WTC11 (cell line): ENCODE measurements at regions not wholly inside any gene's neighbourhood (a gene's known extent, or its start where the extent isn't known, plus 50 kb on each side); places are given as distances from the start of the nearest gene placed in this dataset.
A peak's percentile ranks its signal among the peaks of the same experiment; 100 is the strongest.

Experiments
- ATAC-seq: fragments of 200-7000 bp; cut with Tn5 transposase; 2 replicates; pipeline ENCODE4 v1.10.0; 2021; ENCODE audit warnings: mild to moderate bottlenecking, moderate library complexity
- CTCF ChIA-PET: fragments of 300-600 bp; sonication (Branson Sonifier 250); formaldehyde crosslinking; loops from one replicate; lab custom pipeline; 2021; ENCODE audit warnings: antibody characterized with exemption; lab: Charles Lee
- POLR2A ChIA-PET: fragments of 350-600 bp; sonication (Branson Sonifier 250); formaldehyde crosslinking; loops from one replicate; lab custom pipeline; 2021; ENCODE audit warnings: antibody characterized with exemption; lab: Charles Lee
- DNase-seq: peaks from one replicate; pipeline ENCODE4 v3.0.0; 2021; ENCODE audit warnings: low spot score
- H3K27ac Mint-ChIP-seq: 2 replicates; pipeline ENCODE4 v1.8.0; 2021; ENCODE audit warnings: mixed read lengths
- H3K27me3 Mint-ChIP-seq: 2 replicates; pipeline ENCODE4 v1.8.0; 2021; ENCODE audit warnings: low read depth, mild to moderate bottlenecking, moderate library complexity, mixed read lengths
- H3K36me3 Mint-ChIP-seq: 2 replicates; pipeline ENCODE4 v1.8.0; 2021; ENCODE audit warnings: mixed read lengths
- H3K4me1 Mint-ChIP-seq: 2 replicates; pipeline ENCODE4 v1.8.0; 2022; ENCODE audit warnings: mixed read lengths
- H3K4me3 Mint-ChIP-seq: 2 replicates; pipeline ENCODE4 v1.8.0; 2021; ENCODE audit warnings: mild to moderate bottlenecking, moderate library complexity, mixed read lengths
- H3K9me3 Mint-ChIP-seq: 2 replicates; pipeline ENCODE4 v1.8.0; 2021; ENCODE audit warnings: mixed read lengths
- ARID4B ChIP-seq: sonication (generic); formaldehyde crosslinking; IDR thresholded peaks from 2 replicates; pipeline ENCODE4 v1.8.0; 2023; ENCODE audit warnings: missing genetic modification reagents, mild to moderate bottlenecking, borderline replicate concordance
- CDX4 ChIP-seq: fragments of 250-450 bp; sonication (Bioruptor Pico); IDR thresholded peaks from 2 replicates; pipeline ENCODE4 v1.9.0; 2021; ENCODE audit warnings: moderate library complexity, mild to moderate bottlenecking, inconsistent platforms, borderline replicate concordance
- CREM ChIP-seq: sonication (generic); formaldehyde crosslinking; IDR thresholded peaks from 2 replicates; pipeline ENCODE4 v1.8.1; 2022; ENCODE audit warnings: mild to moderate bottlenecking, missing genetic modification reagents, moderate library complexity
- E2F5 ChIP-seq: sonication (generic); formaldehyde crosslinking; IDR thresholded peaks from 2 replicates; pipeline ENCODE4 v1.8.1; 2022; ENCODE audit warnings: mild to moderate bottlenecking, moderate library complexity, missing genetic modification reagents
- EMX1 ChIP-seq: fragments of 250-450 bp; sonication (Bioruptor Pico); IDR thresholded peaks from 2 replicates; pipeline ENCODE4 v1.8.0; 2021; ENCODE audit warnings: mild to moderate bottlenecking
- ERG ChIP-seq: fragments of 250-450 bp; sonication (Bioruptor Pico); IDR thresholded peaks from 2 replicates; pipeline ENCODE4 v1.8.0; 2021; ENCODE audit warnings: mild to moderate bottlenecking
- HMGA2 ChIP-seq: fragments of 250-450 bp; sonication (Bioruptor Pico); IDR thresholded peaks from 2 replicates; pipeline ENCODE4 v1.4.0; 2021; ENCODE audit warnings: mild to moderate bottlenecking, moderate library complexity
- IRF2 ChIP-seq: sonication (generic); formaldehyde crosslinking; IDR thresholded peaks from 2 replicates; pipeline ENCODE4 v1.8.0; 2022; ENCODE audit warnings: low read depth, missing genetic modification reagents, borderline replicate concordance
- MYBL2 ChIP-seq: sonication (generic); formaldehyde crosslinking; IDR thresholded peaks from 2 replicates; pipeline ENCODE4 v1.8.1; 2023; ENCODE audit warnings: mild to moderate bottlenecking, moderate library complexity, missing genetic modification reagents
- NFYB ChIP-seq: sonication (generic); formaldehyde crosslinking; conservative IDR thresholded peaks from 2 replicates; pipeline ENCODE4 v1.8.0; 2022; ENCODE audit warnings: low read depth, missing genetic modification reagents
- NR1H2 ChIP-seq: sonication (generic); formaldehyde crosslinking; IDR thresholded peaks from 2 replicates; pipeline ENCODE4 v1.9.0; 2021; ENCODE audit warnings: mild to moderate bottlenecking, moderate library complexity, missing genetic modification reagents
- PRDM15 ChIP-seq: sonication (generic); formaldehyde crosslinking; IDR thresholded peaks from 2 replicates; pipeline ENCODE4 v1.8.0; 2022; ENCODE audit warnings: missing genetic modification reagents
- TEAD1 ChIP-seq: sonication (generic); formaldehyde crosslinking; IDR thresholded peaks from 2 replicates; pipeline ENCODE4 v1.8.0; 2022; ENCODE audit warnings: mild to moderate bottlenecking, missing genetic modification reagents
- USF1 ChIP-seq: sonication (generic); formaldehyde crosslinking; IDR thresholded peaks from 2 replicates; pipeline ENCODE4 v1.8.0; 2022; ENCODE audit warnings: mild to moderate bottlenecking, missing genetic modification reagents
- ZBTB21 ChIP-seq: sonication (generic); formaldehyde crosslinking; IDR thresholded peaks from 2 replicates; pipeline ENCODE4 v1.8.1; 2023; ENCODE audit warnings: mild to moderate bottlenecking, missing genetic modification reagents, borderline replicate concordance
- ZBTB43 ChIP-seq: sonication (generic); formaldehyde crosslinking; IDR thresholded peaks from 2 replicates; pipeline ENCODE4 v1.8.1; 2023; ENCODE audit warnings: mild to moderate bottlenecking, missing genetic modification reagents
- ZNF396 ChIP-seq: fragments of 250-450 bp; sonication (Bioruptor Pico); IDR thresholded peaks from 2 replicates; pipeline ENCODE4 v1.8.0; 2021; ENCODE audit warnings: mild to moderate bottlenecking, moderate library complexity, borderline replicate concordance
- ZNF423 ChIP-seq: fragments of 250-450 bp; sonication (Bioruptor Pico); IDR thresholded peaks from 2 replicates; pipeline ENCODE4 v2.1.2; 2022; ENCODE audit warnings: mild to moderate bottlenecking, moderate library complexity

- TF ChIP-seq CDX4 (CRISPR knock-in tag) (no peak), TEAD1 (CRISPR knock-in tag) (no peak), E2F5 (CRISPR knock-in tag) (no peak), NR1H2 (CRISPR knock-in tag) (no peak)
These were observed 71.1 kb upstream of the CTDP1 start (continued) for GRCh38 chr18:79608535-79608934.

- ATAC-seq = no peak
- TF ChIP-seq PRDM15 (CRISPR knock-in tag) = no peak
- TF ChIP-seq NFYB (CRISPR knock-in tag) = no peak
- TF ChIP-seq HMGA2 = no peak
- TF ChIP-seq CDX4 (CRISPR knock-in tag) = no peak
- TF ChIP-seq E2F5 (CRISPR knock-in tag) = no peak
- TF ChIP-seq IRF2 (CRISPR knock-in tag) = no peak
- TF ChIP-seq ZNF396 (CRISPR knock-in tag) = no peak
- TF ChIP-seq USF1 (CRISPR knock-in tag) = no peak
- TF ChIP-seq CREM = no peak
- no peak for TF ChIP-seq EMX1 (CRISPR knock-in tag)
- no peak for TF ChIP-seq ZBTB21
- no peak for TF ChIP-seq MYBL2 (CRISPR knock-in tag)
- TF ChIP-seq ZNF423 = no peak
- TF ChIP-seq ARID4B (CRISPR knock-in tag) = no peak
- TF ChIP-seq ZBTB43 (CRISPR knock-in tag) = no peak
- no peak for TF ChIP-seq ERG (CRISPR knock-in tag)
- no peak for TF ChIP-seq TEAD1 (CRISPR knock-in tag)
- TF ChIP-seq, all 79 proteins: peak for 0
- Mint-ChIP-seq H3K27ac (0 out of 2 replicates have a peak overlapping the region, but pooled peaks have one; percentile 63), H3K4me3 (no peak overlapping the region), H3K27me3 (peaks cover 2% of the 10 kb centered on the region; the same call in 1 of the 2 replicates), H3K36me3 (no peaks in the 10 kb centered on the region), H3K4me1 (peaks cover 10% of the 10 kb centered on the region), H3K9me3 (no peaks in the 10 kb centered on the region)
- POLR2A ChIA-PET = no interaction called here
- CTCF ChIA-PET = no interaction called here
- DNase-seq = no peak
These were observed 70.6 kb upstream of the CTDP1 start for GRCh38 chr18:79608999-79609461.
